Liver (tissue), 7 donors: ENCODE measurements at regions not wholly inside any gene's neighbourhood (a gene's known extent, or its start where the extent isn't known, plus 50 kb on each side); places are given as distances from the start of the nearest gene placed in this dataset.

Experiments
- DNase-seq: peaks from one replicate; pipeline ENCODE4 v3.0.0-alpha.2; 2017; ENCODE audit warnings: low spot score
- H3K27ac ChIP-seq, 2 donors: one replicate each; pipeline ENCODE4 v1.7.0; 2013; ENCODE audit warnings: inconsistent platforms in 2 of 2, low read length in 2 of 2, control low read depth in 1 of 2, low read depth in 1 of 2, mild to moderate bottlenecking in 1 of 2
- H3K27me3 ChIP-seq, 4 donors: one replicate each; pipeline versions ENCODE4 v1.6.1 to v1.7.0; 2013; ENCODE audit warnings: low read length in 3 of 4, inconsistent platforms in 1 of 4, mild to moderate bottlenecking in 1 of 4, moderate library complexity in 1 of 4; ENCODE audit not compliant: control insufficient read depth in 4 of 4, insufficient read depth in 4 of 4
- H3K36me3 ChIP-seq, 4 donors: one replicate each; pipeline versions ENCODE4 v1.6.1 to v1.7.0; 2013; ENCODE audit warnings: low read length in 3 of 4, mild to moderate bottlenecking in 3 of 4, low read depth in 1 of 4, moderate library complexity in 1 of 4; ENCODE audit not compliant: control insufficient read depth in 4 of 4, insufficient read depth in 3 of 4
- H3K4me1 ChIP-seq, 4 donors: one replicate each; pipeline versions ENCODE4 v1.6.1 to v1.7.0; 2013; ENCODE audit warnings: low read length in 3 of 4, mild to moderate bottlenecking in 3 of 4, moderate library complexity in 1 of 4; ENCODE audit not compliant: control insufficient read depth in 4 of 4, insufficient read depth in 4 of 4
- H3K4me3 ChIP-seq, 3 donors: one replicate each; pipeline versions ENCODE4 v1.6.1 to v1.7.0; 2013; ENCODE audit warnings: low read length in 3 of 3, control low read depth in 1 of 3, low read depth in 1 of 3, mild to moderate bottlenecking in 1 of 3
- H3K9ac ChIP-seq, 2 donors: one replicate each; pipeline ENCODE4 v1.7.0; 2013; ENCODE audit warnings: low read length in 2 of 2, mild to moderate bottlenecking in 2 of 2, moderate library complexity in 2 of 2, control low read depth in 1 of 2, low read depth in 1 of 2
- H3K9me3 ChIP-seq, 4 donors: one replicate each; pipeline versions ENCODE4 v1.6.1 to v1.7.0; 2013; ENCODE audit warnings: low read length in 3 of 4; ENCODE audit not compliant: control insufficient read depth in 4 of 4
- ATF3 ChIP-seq: IDR thresholded peaks from 2 replicates; pipeline ENCODE4 v1.6.1; 2016; ENCODE audit warnings: antibody characterized with exemption
- EGR1 ChIP-seq, 2 donors: IDR thresholded peaks; 2 replicates each; pipeline ENCODE4 v1.6.1; 2016 to 2018; ENCODE audit warnings: antibody characterized with exemption in 2 of 2, low read depth in 2 of 2
- FOXA1 ChIP-seq: IDR thresholded peaks from 2 replicates; pipeline ENCODE4 v1.6.1; 2016; ENCODE audit warnings: antibody characterized with exemption
- FOXA2 ChIP-seq: IDR thresholded peaks from 2 replicates; pipeline ENCODE4 v1.6.1; 2016; ENCODE audit warnings: antibody characterized with exemption
- GABPA ChIP-seq, 2 donors: IDR thresholded peaks in 1 of 2; conservative IDR thresholded peaks in 1 of 2; 2 replicates each; pipeline ENCODE4 v1.6.1; 2016; ENCODE audit warnings: antibody characterized with exemption in 2 of 2, mild to moderate bottlenecking in 1 of 2, moderate library complexity in 1 of 2
- JUND ChIP-seq, 2 donors: IDR thresholded peaks; 2 replicates each; pipeline ENCODE4 v1.6.1; 2016; ENCODE audit warnings: antibody characterized with exemption in 2 of 2
- NR2F2 ChIP-seq: IDR thresholded peaks from 2 replicates; pipeline ENCODE4 v1.6.1; 2016; ENCODE audit warnings: antibody characterized with exemption
- RAD21 ChIP-seq, 2 donors: IDR thresholded peaks; 2 replicates each; pipeline ENCODE4 v1.6.1; 2016; ENCODE audit warnings: antibody characterized with exemption in 2 of 2, mild to moderate bottlenecking in 2 of 2
- RXRA ChIP-seq, 2 donors: IDR thresholded peaks; 2 replicates each; pipeline ENCODE4 v1.6.1; 2017 to 2018; ENCODE audit warnings: antibody characterized with exemption in 2 of 2, mild to moderate bottlenecking in 1 of 2
- SP1 ChIP-seq: IDR thresholded peaks from 2 replicates; pipeline ENCODE4 v1.6.1; 2018; ENCODE audit warnings: antibody characterized with exemption, mild to moderate bottlenecking
- TAF1 ChIP-seq: conservative IDR thresholded peaks from 2 replicates; pipeline ENCODE4 v1.6.1; 2016; ENCODE audit warnings: antibody characterized with exemption, mild to moderate bottlenecking
- YY1 ChIP-seq: IDR thresholded peaks from 2 replicates; pipeline ENCODE4 v1.6.1; 2016; ENCODE audit warnings: antibody characterized with exemption, mild to moderate bottlenecking
- WGBS: extraction: QIAGEN DNeasy Blood & Tissue Kit; methylation state at CpG from one replicate; pipeline ENCODE4 v1.1.7; 2013; 5-methylcytosine and 5-hydroxymethylcytosine counted together
- TF ChIP-seq, protein P1 (sequence below): IDR thresholded peaks from 2 replicates; pipeline ENCODE4 v1.6.1; 2016; ENCODE audit warnings: antibody characterized with exemption
- TF ChIP-seq, protein P2 (sequence below): IDR thresholded peaks from 2 replicates; pipeline ENCODE4 v1.6.1; 2016; ENCODE audit warnings: antibody characterized with exemption
- TF ChIP-seq, protein P3 (sequence below): IDR thresholded peaks from 2 replicates; pipeline ENCODE4 v1.6.1; 2016; ENCODE audit warnings: antibody characterized with exemption, mild to moderate bottlenecking
- donor health status: healthy.
- donor health status: healthy.
- donor health status: healthy.
- donor health status: healthy.

DNA sequence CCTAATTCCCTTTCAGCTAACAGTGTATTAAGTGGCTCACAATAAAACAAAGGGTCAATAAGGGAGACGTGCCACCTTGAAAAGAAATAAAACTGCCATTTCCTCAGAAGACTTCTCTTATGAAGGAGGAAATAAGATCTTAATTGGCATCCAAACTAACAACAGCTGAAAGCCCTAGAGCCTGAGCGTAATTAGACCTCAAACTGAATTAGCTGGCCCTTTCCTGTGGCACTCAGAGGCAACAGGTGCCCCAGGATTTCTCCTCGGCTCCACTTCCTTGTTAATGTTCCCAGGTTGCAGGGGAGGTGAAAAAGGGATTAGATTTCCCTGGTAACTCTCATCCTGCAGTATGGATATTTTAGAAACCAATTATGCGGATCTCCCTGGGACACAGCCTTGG is 804.3 kb downstream of the DCDC2C start:
- DNase-seq, result no peak
- no peak overlapping the region for H3K9ac ChIP-seq
- H3K9me3 ChIP-seq, result peaks cover 0 to 3% (median under 1%) of the 10 kb centered on the region in 4 donors
- H3K4me3 ChIP-seq, result no peak overlapping the region
- no peaks in the 10 kb centered on the region for H3K36me3 ChIP-seq
- H3K27me3 ChIP-seq, result no peaks in the 10 kb centered on the region
- 63% methylated on average over 4 of the region's 4 CpGs for WGBS
- TF ChIP-seq SP1 (no peak), GABPA (IDR thresholded peaks at IDR 0.05 in 1 of 2, conservative IDR thresholded peaks at IDR 0.05 in 1 of 2) (no peak), YY1 (no peak), FOXA1 (no peak), JUND (IDR thresholded peaks at IDR 0.05) (no peak)
- TF ChIP-seq, protein P1, sequence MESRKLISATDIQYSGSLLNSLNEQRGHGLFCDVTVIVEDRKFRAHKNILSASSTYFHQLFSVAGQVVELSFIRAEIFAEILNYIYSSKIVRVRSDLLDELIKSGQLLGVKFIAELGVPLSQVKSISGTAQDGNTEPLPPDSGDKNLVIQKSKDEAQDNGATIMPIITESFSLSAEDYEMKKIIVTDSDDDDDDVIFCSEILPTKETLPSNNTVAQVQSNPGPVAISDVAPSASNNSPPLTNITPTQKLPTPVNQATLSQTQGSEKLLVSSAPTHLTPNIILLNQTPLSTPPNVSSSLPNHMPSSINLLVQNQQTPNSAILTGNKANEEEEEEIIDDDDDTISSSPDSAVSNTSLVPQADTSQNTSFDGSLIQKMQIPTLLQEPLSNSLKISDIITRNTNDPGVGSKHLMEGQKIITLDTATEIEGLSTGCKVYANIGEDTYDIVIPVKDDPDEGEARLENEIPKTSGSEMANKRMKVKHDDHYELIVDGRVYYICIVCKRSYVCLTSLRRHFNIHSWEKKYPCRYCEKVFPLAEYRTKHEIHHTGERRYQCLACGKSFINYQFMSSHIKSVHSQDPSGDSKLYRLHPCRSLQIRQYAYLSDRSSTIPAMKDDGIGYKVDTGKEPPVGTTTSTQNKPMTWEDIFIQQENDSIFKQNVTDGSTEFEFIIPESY, result no peak
- no peaks in the 10 kb centered on the region for H3K4me1 ChIP-seq
- no peak overlapping the region for H3K27ac ChIP-seq

DNA sequence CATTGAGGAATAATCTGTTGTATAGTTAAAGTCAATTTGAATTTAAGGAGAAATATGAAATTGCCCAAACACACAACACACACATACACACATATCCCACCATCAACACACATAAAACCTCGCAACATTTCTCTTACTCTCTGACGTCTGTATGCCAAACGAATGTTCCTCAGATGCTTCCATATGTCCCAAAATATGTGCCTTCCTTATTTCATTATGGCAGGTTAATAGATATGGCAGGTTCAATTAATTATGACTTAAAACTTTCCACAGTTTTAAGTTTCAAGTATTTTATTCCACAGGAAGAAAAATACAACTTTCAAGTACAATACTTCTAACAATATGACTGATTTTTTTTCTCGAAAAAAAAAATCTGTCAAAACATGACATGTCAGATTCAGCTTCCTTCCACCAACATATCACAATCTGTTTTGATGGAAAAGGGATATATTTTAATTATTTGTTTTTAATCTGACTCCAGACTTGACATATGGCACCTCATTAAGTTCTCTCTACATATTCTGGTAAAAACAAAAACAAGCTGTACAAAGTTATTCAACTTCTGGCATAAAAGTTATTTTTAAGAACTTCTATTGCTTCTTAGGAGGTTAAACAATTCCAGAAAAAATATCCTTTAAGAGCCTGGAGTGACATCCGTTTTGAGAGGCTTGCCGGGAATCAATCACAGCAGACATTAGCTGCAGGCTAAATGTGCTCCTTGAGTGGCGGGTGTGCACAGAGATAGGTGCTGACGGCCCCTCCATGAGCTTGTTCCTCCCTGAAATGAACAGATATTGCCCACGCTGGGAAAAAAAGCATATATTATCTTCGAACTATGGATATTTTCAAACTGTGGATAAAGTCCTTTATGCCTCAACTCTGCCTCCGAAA is 812.7 kb downstream of the DCDC2C start:
- DNase-seq, result no peak
- H3K4me3 ChIP-seq, result no peak overlapping the region
- H3K9me3 ChIP-seq, result no peaks in the 10 kb centered on the region
- WGBS, result 64% methylated on average over 11 of the region's 11 CpGs
- no peaks in the 10 kb centered on the region for H3K27me3 ChIP-seq
- H3K9ac ChIP-seq, result no peak overlapping the region
- no peak overlapping the region for H3K27ac ChIP-seq
- TF ChIP-seq, protein P2, sequence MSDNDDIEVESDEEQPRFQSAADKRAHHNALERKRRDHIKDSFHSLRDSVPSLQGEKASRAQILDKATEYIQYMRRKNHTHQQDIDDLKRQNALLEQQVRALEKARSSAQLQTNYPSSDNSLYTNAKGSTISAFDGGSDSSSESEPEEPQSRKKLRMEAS, result no peak
- TF ChIP-seq FOXA2 (no peak), JUND (IDR thresholded peaks at IDR 0.05) (no peak), GABPA (IDR thresholded peaks at IDR 0.05 in 1 of 2, conservative IDR thresholded peaks at IDR 0.05 in 1 of 2) (no peak), SP1 (no peak), RXRA (IDR thresholded peaks at IDR 0.05) (no peak), EGR1 (IDR thresholded peaks at IDR 0.05; ENCODE audit: low read depth in 2 of 2) (no peak), NR2F2 (no peak), RAD21 (IDR thresholded peaks at IDR 0.05) (no peak), TAF1 (no peak), ATF3 (no peak)
- TF ChIP-seq, protein P3, sequence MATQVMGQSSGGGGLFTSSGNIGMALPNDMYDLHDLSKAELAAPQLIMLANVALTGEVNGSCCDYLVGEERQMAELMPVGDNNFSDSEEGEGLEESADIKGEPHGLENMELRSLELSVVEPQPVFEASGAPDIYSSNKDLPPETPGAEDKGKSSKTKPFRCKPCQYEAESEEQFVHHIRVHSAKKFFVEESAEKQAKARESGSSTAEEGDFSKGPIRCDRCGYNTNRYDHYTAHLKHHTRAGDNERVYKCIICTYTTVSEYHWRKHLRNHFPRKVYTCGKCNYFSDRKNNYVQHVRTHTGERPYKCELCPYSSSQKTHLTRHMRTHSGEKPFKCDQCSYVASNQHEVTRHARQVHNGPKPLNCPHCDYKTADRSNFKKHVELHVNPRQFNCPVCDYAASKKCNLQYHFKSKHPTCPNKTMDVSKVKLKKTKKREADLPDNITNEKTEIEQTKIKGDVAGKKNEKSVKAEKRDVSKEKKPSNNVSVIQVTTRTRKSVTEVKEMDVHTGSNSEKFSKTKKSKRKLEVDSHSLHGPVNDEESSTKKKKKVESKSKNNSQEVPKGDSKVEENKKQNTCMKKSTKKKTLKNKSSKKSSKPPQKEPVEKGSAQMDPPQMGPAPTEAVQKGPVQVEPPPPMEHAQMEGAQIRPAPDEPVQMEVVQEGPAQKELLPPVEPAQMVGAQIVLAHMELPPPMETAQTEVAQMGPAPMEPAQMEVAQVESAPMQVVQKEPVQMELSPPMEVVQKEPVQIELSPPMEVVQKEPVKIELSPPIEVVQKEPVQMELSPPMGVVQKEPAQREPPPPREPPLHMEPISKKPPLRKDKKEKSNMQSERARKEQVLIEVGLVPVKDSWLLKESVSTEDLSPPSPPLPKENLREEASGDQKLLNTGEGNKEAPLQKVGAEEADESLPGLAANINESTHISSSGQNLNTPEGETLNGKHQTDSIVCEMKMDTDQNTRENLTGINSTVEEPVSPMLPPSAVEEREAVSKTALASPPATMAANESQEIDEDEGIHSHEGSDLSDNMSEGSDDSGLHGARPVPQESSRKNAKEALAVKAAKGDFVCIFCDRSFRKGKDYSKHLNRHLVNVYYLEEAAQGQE, result no peak
- no peaks in the 10 kb centered on the region for H3K36me3 ChIP-seq
- no peaks in the 10 kb centered on the region for H3K4me1 ChIP-seq
